WERI-Rb-1 (cell line): ENCODE measurements at regions not wholly inside any gene's neighbourhood (a gene's known extent, or its start where the extent isn't known, plus 50 kb on each side); places are given as distances from the start of the nearest gene placed in this dataset.

Experiments
- DNase-seq: peaks from one replicate; pipeline ENCODE4 v3.0.0-alpha.2; 2020
- H3K27ac ChIP-seq: fragments of 250-450 bp; sonication (Bioruptor Pico); 2 replicates; pipeline ENCODE4 v1.5.1; 2020; ENCODE audit warnings: mild to moderate bottlenecking, moderate library complexity
- H3K27me3 ChIP-seq: fragments of 250-450 bp; sonication (Bioruptor Pico); 2 replicates; pipeline ENCODE4 v1.5.1; 2021; ENCODE audit warnings: mild to moderate bottlenecking, low read depth, moderate library complexity; ENCODE audit not compliant: insufficient read depth, severe bottlenecking
- H3K36me3 ChIP-seq: fragments of 250-450 bp; sonication (Bioruptor Pico); 2 replicates; pipeline ENCODE4 v1.5.1; 2020; ENCODE audit warnings: mild to moderate bottlenecking, moderate library complexity
- H3K4me3 ChIP-seq: 2 replicates; pipeline ENCODE4 v1.5.1; 2011; ENCODE audit warnings: low read depth, mild to moderate bottlenecking, control low read depth, low read length
- H3K9me3 ChIP-seq: fragments of 250-450 bp; sonication (Bioruptor Pico); 2 replicates; pipeline ENCODE4 v1.5.1; 2021; ENCODE audit warnings: mild to moderate bottlenecking, moderate library complexity; ENCODE audit not compliant: severe bottlenecking
- CTCF ChIP-seq: IDR thresholded peaks from 2 replicates; pipeline ENCODE4 v1.5.1; 2011; ENCODE audit warnings: low read depth, mild to moderate bottlenecking, control low read depth, inconsistent platforms, low read length

- no peaks in the 10 kb centered on the region for H3K27me3 ChIP-seq
- H3K9me3 ChIP-seq: no peaks in the 10 kb centered on the region
- H3K27ac ChIP-seq: no peak overlapping the region
- no peak for TF ChIP-seq CTCF
- H3K4me3 ChIP-seq: no peak overlapping the region
- peak; percentile 15 for DNase-seq
- H3K36me3 ChIP-seq: no peaks in the 10 kb centered on the region
Observed at GRCh38 chr5:52334367-52334766, 453.3 kb upstream of the ITGA1 start.

GRCh38 chr5:52339285-52339684 lies 448.4 kb upstream of the ITGA1 start:
- no peak for TF ChIP-seq CTCF
- H3K4me3 ChIP-seq: no peak overlapping the region
- H3K27me3 ChIP-seq: no peaks in the 10 kb centered on the region
- no peaks in the 10 kb centered on the region for H3K36me3 ChIP-seq
- H3K27ac ChIP-seq: no peak overlapping the region
- no peak for DNase-seq
- H3K9me3 ChIP-seq: no peaks in the 10 kb centered on the region

- no peak for DNase-seq
- H3K36me3 ChIP-seq: no peaks in the 10 kb centered on the region
- H3K9me3 ChIP-seq: no peaks in the 10 kb centered on the region
- TF ChIP-seq CTCF: no peak
- H3K27me3 ChIP-seq: no peaks in the 10 kb centered on the region
- no peak overlapping the region for H3K27ac ChIP-seq
- no peak overlapping the region for H3K4me3 ChIP-seq
Observed at GRCh38 chr5:52342361-52342760, 445.4 kb upstream of the ITGA1 start.

- no peak for DNase-seq
- H3K27me3 ChIP-seq: no peaks in the 10 kb centered on the region
- no peaks in the 10 kb centered on the region for H3K9me3 ChIP-seq
- H3K36me3 ChIP-seq: no peaks in the 10 kb centered on the region
- peak; percentile 49 for TF ChIP-seq CTCF
- no peak overlapping the region for H3K27ac ChIP-seq
- no peak overlapping the region for H3K4me3 ChIP-seq
Observed at GRCh38 chr5:52356311-52356918, 431.3 kb upstream of the ITGA1 start.

- Histone ChIP-seq H3K27ac (no peak overlapping the region), H3K36me3 (no peaks in the 10 kb centered on the region), H3K9me3 (no peaks in the 10 kb centered on the region), H3K4me3 (no peak overlapping the region), H3K27me3 (no peaks in the 10 kb centered on the region)
- TF ChIP-seq CTCF: no peak
- DNase-seq: no peak
Observed at GRCh38 chr5:52359261-52359660, 428.5 kb upstream of the ITGA1 start.

- Histone ChIP-seq H3K9me3 (no peaks in the 10 kb centered on the region), H3K36me3 (no peaks in the 10 kb centered on the region), H3K27ac (no peak overlapping the region), H3K27me3 (no peaks in the 10 kb centered on the region), H3K4me3 (no peak overlapping the region)
- no peak for DNase-seq
- no peak for TF ChIP-seq CTCF
Observed at GRCh38 chr5:52360985-52361384, 426.7 kb upstream of the ITGA1 start.
